ENCODE measurements at regions not wholly inside any gene's neighbourhood (a gene's known extent, or its start where the extent isn't known, plus 50 kb on each side); places are given as distances from the start of the nearest gene placed in this dataset.

DNA sequence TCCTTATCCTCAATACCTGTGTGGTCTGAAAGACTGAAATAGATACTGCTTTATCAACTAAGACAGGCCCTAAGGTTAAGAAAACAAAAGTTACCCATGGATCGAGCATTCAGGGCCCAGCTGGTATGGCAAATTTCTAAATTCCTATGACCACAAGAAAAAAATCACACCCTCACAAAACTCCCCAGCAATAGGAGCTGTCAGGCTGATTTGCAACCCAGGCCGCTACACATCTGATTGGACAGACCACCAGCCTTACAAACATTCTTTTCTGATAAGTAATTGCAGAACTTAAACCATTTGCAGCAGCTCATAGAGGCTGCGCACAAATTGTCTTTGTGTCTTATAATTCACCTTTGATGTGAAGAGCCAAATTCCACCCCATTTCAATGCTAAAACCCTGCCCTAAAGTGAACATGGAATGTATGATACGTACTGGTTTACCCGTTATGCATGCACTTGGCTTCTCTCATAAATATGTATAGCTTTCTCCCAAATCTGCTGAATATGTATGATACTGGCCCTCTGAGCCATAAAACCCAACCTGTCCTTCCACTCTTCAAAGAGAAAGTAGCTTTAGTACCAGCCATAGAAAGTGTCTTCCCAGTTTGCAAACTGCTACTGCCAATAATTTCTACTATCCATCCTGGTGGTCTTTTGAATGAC, 842.5 kb downstream of the GRID1 start:
- no peak overlapping the region for H3K4me3 ChIP-seq
- intact Hi-C loops (cut with DNase I): no loop called here
- H3K27ac ChIP-seq: no peak overlapping the region
- DNase-seq: no peak
- H3K4me1 ChIP-seq: no peaks in the 10 kb centered on the region
- H3K36me3 ChIP-seq: no peaks in the 10 kb centered on the region
- peaks cover 0 to 20% of the 10 kb centered on the region in 2 donors for H3K9me3 ChIP-seq
- no peaks in the 10 kb centered on the region for H3K27me3 ChIP-seq
- TF ChIP-seq, protein P1, sequence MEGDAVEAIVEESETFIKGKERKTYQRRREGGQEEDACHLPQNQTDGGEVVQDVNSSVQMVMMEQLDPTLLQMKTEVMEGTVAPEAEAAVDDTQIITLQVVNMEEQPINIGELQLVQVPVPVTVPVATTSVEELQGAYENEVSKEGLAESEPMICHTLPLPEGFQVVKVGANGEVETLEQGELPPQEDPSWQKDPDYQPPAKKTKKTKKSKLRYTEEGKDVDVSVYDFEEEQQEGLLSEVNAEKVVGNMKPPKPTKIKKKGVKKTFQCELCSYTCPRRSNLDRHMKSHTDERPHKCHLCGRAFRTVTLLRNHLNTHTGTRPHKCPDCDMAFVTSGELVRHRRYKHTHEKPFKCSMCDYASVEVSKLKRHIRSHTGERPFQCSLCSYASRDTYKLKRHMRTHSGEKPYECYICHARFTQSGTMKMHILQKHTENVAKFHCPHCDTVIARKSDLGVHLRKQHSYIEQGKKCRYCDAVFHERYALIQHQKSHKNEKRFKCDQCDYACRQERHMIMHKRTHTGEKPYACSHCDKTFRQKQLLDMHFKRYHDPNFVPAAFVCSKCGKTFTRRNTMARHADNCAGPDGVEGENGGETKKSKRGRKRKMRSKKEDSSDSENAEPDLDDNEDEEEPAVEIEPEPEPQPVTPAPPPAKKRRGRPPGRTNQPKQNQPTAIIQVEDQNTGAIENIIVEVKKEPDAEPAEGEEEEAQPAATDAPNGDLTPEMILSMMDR (IDR thresholded peaks at IDR 0.05): no peak
- no peak for ATAC-seq

DNA sequence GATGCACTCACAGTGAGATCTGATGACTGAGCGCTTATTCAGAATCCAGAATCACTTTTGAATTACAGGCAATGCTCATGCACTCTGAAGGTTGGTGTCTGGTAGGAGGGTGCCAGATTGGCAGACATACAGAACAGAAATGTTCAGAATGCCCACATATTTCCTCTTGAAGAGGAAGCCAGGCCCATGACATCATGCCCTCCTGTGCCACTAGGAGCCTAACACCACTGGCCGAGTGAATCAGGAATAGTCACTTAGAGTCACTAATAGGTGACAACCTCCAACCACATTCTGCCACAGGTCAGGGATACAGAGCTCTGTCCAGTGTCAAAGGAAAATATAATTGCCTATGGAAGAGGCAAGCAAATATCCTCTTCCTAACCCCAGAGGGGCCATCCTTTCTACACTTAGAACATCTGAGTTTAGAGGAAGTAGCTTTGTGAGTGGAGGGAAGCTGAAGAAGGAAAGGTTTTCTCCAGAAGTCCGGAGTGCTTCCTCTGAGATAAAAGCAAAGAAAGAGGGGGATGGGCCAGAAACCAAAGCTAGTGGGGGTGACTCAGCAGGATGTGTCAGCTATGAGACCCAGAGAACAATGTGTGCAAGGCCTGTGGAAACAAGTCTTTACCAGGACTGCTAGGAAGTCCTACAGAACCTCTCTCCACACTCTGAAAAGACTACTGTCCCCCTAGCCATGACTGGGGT, 838.8 kb downstream of the GRID1 start:
- DNase-seq (no peak), ATAC-seq (no peak)
- Histone ChIP-seq H3K27ac (no peak overlapping the region), H3K27me3 (no peaks in the 10 kb centered on the region), H3K9me3 (peaks cover 0 to 21% of the 10 kb centered on the region in 2 donors), H3K4me3 (no peak overlapping the region), H3K36me3 (no peaks in the 10 kb centered on the region), H3K4me1 (no peaks in the 10 kb centered on the region)
- TF ChIP-seq, protein P1 (IDR thresholded peaks at IDR 0.05): no peak
- intact Hi-C loops (cut with DNase I): no loop called here

DNA sequence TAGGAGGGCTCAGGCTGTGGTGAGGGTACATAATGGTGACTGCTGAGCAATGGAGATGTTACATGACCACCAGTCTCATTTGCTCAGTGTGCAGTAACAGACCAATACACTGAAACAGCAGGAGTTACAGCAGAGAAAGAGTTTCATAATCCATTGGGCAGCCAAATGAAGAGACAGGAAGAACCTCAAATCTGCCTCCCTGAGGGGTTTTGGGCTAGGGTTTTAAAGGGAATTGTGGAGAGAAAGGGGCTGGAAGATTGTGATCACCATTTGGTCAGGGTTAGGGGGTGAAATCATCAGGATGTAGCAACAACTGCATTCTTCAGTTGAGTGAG, 838.3 kb downstream of the GRID1 start:
- Histone ChIP-seq H3K27me3 (no peaks in the 10 kb centered on the region), H3K36me3 (no peaks in the 10 kb centered on the region), H3K27ac (no peak overlapping the region), H3K4me1 (no peaks in the 10 kb centered on the region), H3K9me3 (peaks cover 0 to 18% of the 10 kb centered on the region in 2 donors), H3K4me3 (no peak overlapping the region)
- ATAC-seq (no peak), DNase-seq (no peak)
- intact Hi-C loops (cut with DNase I): no loop called here
- TF ChIP-seq, protein P1 (IDR thresholded peaks at IDR 0.05): no peak

DNA sequence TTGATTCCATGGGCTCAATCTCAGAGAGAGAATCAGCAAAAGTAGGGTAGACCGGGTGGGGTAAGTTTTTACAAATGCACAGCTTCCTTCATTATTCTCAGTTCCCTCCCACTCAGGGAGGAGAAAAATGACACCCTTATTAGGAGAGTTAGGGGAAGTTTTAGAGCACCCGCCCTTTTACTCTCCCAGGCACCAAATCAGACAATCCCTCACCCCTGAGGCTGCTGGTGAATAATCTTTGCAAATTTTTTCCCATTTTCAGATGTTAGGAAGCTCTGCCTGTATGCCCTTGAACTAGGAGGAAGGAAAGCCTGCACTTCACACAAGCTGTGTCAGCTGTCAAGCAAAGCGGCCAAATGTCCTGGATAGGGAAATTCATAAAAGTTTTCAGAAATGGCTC, 834.9 kb downstream of the GRID1 start:
- intact Hi-C loops (cut with DNase I): no loop called here

DNA sequence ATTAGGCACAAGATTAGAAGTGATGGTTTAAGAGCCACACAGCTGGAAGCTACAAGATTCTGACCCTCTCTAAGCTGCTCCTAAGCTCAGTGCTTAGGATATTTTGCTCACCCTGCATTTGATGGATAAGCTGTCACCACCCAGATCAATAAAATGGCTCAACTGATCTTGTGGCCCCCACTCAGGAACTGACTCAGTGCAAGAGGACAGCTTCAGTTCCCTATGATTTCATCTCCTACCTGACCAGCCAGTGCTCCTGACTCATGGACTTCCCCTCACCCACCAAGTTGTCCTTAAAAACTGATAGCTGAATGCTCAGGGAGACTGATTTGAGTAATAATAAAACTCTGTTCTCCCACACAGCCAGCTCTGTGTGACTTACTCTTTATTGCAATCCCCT, 833.8 kb downstream of the GRID1 start:
- peaks cover 0 to 14% of the 10 kb centered on the region in 2 donors for H3K9me3 ChIP-seq
- intact Hi-C loops (cut with DNase I): no loop called here

More for the DNA sequence above, 834.9 kb downstream of the GRID1 start:
- Histone ChIP-seq H3K27me3 (no peaks in the 10 kb centered on the region), H3K36me3 (no peaks in the 10 kb centered on the region), H3K4me3 (no peak overlapping the region), H3K4me1 (no peaks in the 10 kb centered on the region), H3K27ac (no peak overlapping the region), H3K9me3 (peaks cover 0 to 18% of the 10 kb centered on the region in 2 donors)
- TF ChIP-seq, protein P1 (IDR thresholded peaks at IDR 0.05): no peak
- DNase-seq (no peak), ATAC-seq (no peak)

More for the DNA sequence above, 833.8 kb downstream of the GRID1 start:
- H3K4me3 ChIP-seq: no peak overlapping the region
- DNase-seq (no peak), ATAC-seq (no peak)
- no peaks in the 10 kb centered on the region for H3K36me3 ChIP-seq
- no peaks in the 10 kb centered on the region for H3K27me3 ChIP-seq
- H3K4me1 ChIP-seq: no peaks in the 10 kb centered on the region
- TF ChIP-seq, protein P1 (IDR thresholded peaks at IDR 0.05): no peak
- H3K27ac ChIP-seq: no peak overlapping the region

Measured in left lung (tissue), 4 donors.